Endothelial cell of umbilical vein (primary cell): ENCODE measurements at regions not wholly inside any gene's neighbourhood (a gene's known extent, or its start where the extent isn't known, plus 50 kb on each side); places are given as distances from the start of the nearest gene placed in this dataset.

ENCODE experiments used
- BruUV-seq: library from RNA; stranded (reverse); fragments of 400-500 nt; replicated peaks from 2 replicates; lab custom pipeline; 2021; lab: Mats Ljungman, UMichigan
- CTCF ChIA-PET: fragments of 300-600, 350-600 bp; sonication (Branson Sonifier 250); formaldehyde crosslinking; loops from one replicate; lab custom pipeline; 2021; ENCODE audit warnings: antibody characterized with exemption, inconsistent platforms; lab: Charles Lee
- POLR2A ChIA-PET: fragments of 300-600, 350-600 bp; sonication (Branson Sonifier 250); formaldehyde crosslinking; loops from one replicate; lab custom pipeline; 2021; ENCODE audit warnings: antibody characterized with exemption, inconsistent platforms; lab: Charles Lee
- DNase-seq: peaks from one replicate; pipeline ENCODE4 v3.0.0-alpha.2; 2011; ENCODE audit warnings: low read depth, low spot score
- FAIRE-seq: peaks from 2 replicates; lab custom pipeline; 2011; peaks lifted over from hg19 to GRCh38; lab: Jason Lieb, UNC
- H2AFZ ChIP-seq: 2 replicates; pipeline ENCODE4 v1.6.0; 2012; ENCODE audit warnings: low read depth, low read length, control low read depth, inconsistent platforms
- H3K27ac ChIP-seq: 2 replicates; pipeline ENCODE4 v1.5.1; 2011; ENCODE audit warnings: low read depth, mild to moderate bottlenecking, control low read depth, low read length, moderate library complexity; ENCODE audit not compliant: insufficient read depth
- H3K27me3 ChIP-seq, 2 experiments: 2 replicates each; pipeline versions ENCODE4 v1.6.0 to v1.6.1; 2011; ENCODE audit warnings: low read length in 2 of 2, mixed read lengths in 1 of 2; ENCODE audit not compliant: control insufficient read depth in 2 of 2, insufficient read depth in 2 of 2
- H3K36me3 ChIP-seq, 2 experiments: 2 replicates in 1 of 2; 3 replicates in 1 of 2; pipeline ENCODE4 v1.5.1; 2011; ENCODE audit warnings: low read length in 2 of 2, mild to moderate bottlenecking in 1 of 2, moderate library complexity in 1 of 2; ENCODE audit not compliant: control insufficient read depth in 2 of 2, insufficient read depth in 2 of 2; ENCODE audit errors: extremely low read depth in 1 of 2
- H3K4me1 ChIP-seq: 3 replicates; pipeline ENCODE4 v1.5.1; 2011; ENCODE audit warnings: mild to moderate bottlenecking, low read length; ENCODE audit not compliant: control insufficient read depth, insufficient read depth; ENCODE audit errors: extremely low read depth
- H3K4me2 ChIP-seq: 2 replicates; pipeline ENCODE4 v1.6.1; 2011; ENCODE audit warnings: low read length, control low read depth, mixed read lengths; ENCODE audit not compliant: insufficient read depth
- H3K4me3 ChIP-seq, 3 experiments: fragments of 200-600 bp in 1 of 3; sonication (generic), shearing (Covaris generic) in 1 of 3; replicated peaks in 1 of 3; 2 replicates each; pipeline ENCODE4 v1.5.1; 2011 to 2016; ENCODE audit warnings: control low read depth in 3 of 3, low read length in 3 of 3, mild to moderate bottlenecking in 2 of 3, inconsistent platforms in 1 of 3, low read depth in 1 of 3, moderate library complexity in 1 of 3; ENCODE audit not compliant: insufficient read depth in 1 of 3
- H3K79me2 ChIP-seq: 2 replicates; pipeline ENCODE4 v1.6.0; 2012; ENCODE audit warnings: low read length, inconsistent platforms; ENCODE audit not compliant: control insufficient read depth, insufficient read depth
- H3K9ac ChIP-seq: replicated peaks from 2 replicates; pipeline ENCODE3; 2011; ENCODE audit warnings: low read length, control low read depth; ENCODE audit not compliant: insufficient read depth; ENCODE audit errors: extremely low read depth
- H3K9me1 ChIP-seq: replicated peaks from 3 replicates; pipeline ENCODE4 v1.6.0; 2011; ENCODE audit warnings: mild to moderate bottlenecking, low read length; ENCODE audit not compliant: control insufficient read depth, insufficient read depth; ENCODE audit errors: extremely low read depth
- H3K9me3 ChIP-seq: replicated peaks from 2 replicates; pipeline ENCODE4 v1.5.1; 2012; ENCODE audit warnings: low read length, inconsistent platforms; ENCODE audit not compliant: control insufficient read depth, insufficient read depth
- H4K20me1 ChIP-seq: replicated peaks from 2 replicates; pipeline ENCODE3; 2011; ENCODE audit warnings: mild to moderate bottlenecking, low read length; ENCODE audit not compliant: control insufficient read depth, insufficient read depth; ENCODE audit errors: extremely low read depth
- EZH2 ChIP-seq: IDR thresholded peaks from 2 replicates; pipeline ENCODE4 v1.6.1; 2012; ENCODE audit warnings: borderline replicate concordance, low read depth, mild to moderate bottlenecking, moderate library complexity, low read length, inconsistent platforms; ENCODE audit not compliant: severe bottlenecking
- FOS ChIP-seq: IDR thresholded peaks from 2 replicates; pipeline ENCODE4 v1.6.1; 2011; ENCODE audit warnings: mild to moderate bottlenecking, low read length, moderate library complexity, borderline replicate concordance; ENCODE audit not compliant: insufficient read depth
- GATA2 ChIP-seq: IDR thresholded peaks from 2 replicates; pipeline ENCODE4 v1.7.0; 2011; ENCODE audit warnings: low read depth, mild to moderate bottlenecking, moderate library complexity, mixed read lengths, low read length; ENCODE audit not compliant: insufficient read length, insufficient read depth
- JUN ChIP-seq: IDR thresholded peaks from 2 replicates; pipeline ENCODE4 v1.6.1; 2011; ENCODE audit warnings: borderline replicate concordance, low read depth; ENCODE audit not compliant: insufficient read length, insufficient read depth
- MYC ChIP-seq: IDR thresholded peaks from one replicate; pipeline ENCODE4 v1.6.1; 2011; ENCODE audit warnings: mild to moderate bottlenecking, low read depth, low read length
- POLR2A ChIP-seq: IDR thresholded peaks from 2 replicates; pipeline ENCODE4 v1.6.1; 2012; ENCODE audit warnings: low read depth, mild to moderate bottlenecking, control low read depth, low read length
- POLR2AphosphoS5 ChIP-seq: IDR thresholded peaks from 2 replicates; pipeline ENCODE4 v1.6.1; 2012; ENCODE audit warnings: low read depth, mild to moderate bottlenecking, control low read depth, low read length, moderate library complexity; ENCODE audit not compliant: insufficient read depth
- dilution Hi-C: fragments of 300-500 bp; cut with MboI; formaldehyde crosslinking; loops from one replicate; pipeline ENCODE4 v1.15.0; 2019; ENCODE audit warnings: low sequenced_read_pairs; ENCODE audit not compliant: extremely low pct_ligation_motif_present
- intact Hi-C: fragments of 100-400 bp; cut with micrococcal nuclease; formaldehyde crosslinking; loops from one replicate; pipeline ENCODE4 v1.10.0; 2022
- TF ChIP-seq, protein P1 (sequence below), 2 donors: IDR thresholded peaks; 1 replicate in 1 of 2; 2 replicates in 1 of 2; pipeline ENCODE4 v1.5.1; 2011; ENCODE audit warnings: low read length in 2 of 2, mild to moderate bottlenecking in 2 of 2, moderate library complexity in 2 of 2, control low read depth in 1 of 2, inconsistent platforms in 1 of 2, low read depth in 1 of 2; ENCODE audit not compliant: insufficient read depth in 1 of 2; ENCODE audit errors: extremely low read depth in 1 of 2
- TF ChIP-seq, protein P2 (sequence below): IDR thresholded peaks from 2 replicates; pipeline ENCODE4 v1.6.1; 2011; ENCODE audit not compliant: insufficient read depth, insufficient read length

DNA sequence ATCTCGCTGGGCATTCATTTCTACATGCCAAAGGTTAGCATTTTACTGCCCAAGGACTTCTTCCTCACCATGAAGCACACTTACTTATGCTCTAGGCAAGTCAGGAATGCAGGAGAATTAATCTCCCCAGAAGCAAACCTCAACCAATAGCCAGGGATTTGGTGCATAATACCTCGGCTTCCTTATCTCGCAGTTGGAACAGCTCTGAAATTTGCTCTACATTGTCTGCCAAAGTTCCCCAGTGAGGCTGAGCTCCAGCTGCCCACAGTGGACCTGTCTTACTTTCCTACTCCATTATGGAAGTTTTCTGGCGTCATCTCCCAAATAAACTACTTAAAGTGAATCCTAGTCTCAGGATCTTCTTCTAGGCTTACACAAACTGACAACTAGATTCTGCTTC is 57.6 kb upstream of the PPM1J start:
- Histone ChIP-seq H2AFZ (no peak overlapping the region), H3K36me3 (no peaks in the 10 kb centered on the region), H4K20me1 (no peaks in the 10 kb centered on the region), H3K79me2 (no peaks in the 10 kb centered on the region), H3K4me1 (no peaks in the 10 kb centered on the region), H3K9me1 (no peaks in the 10 kb centered on the region), H3K27ac (no peak overlapping the region), H3K4me2 (no peak overlapping the region), H3K27me3 (peaks cover 3 to 4% of the 10 kb centered on the region in 2 experiments), H3K4me3 (no peak overlapping the region), H3K9ac (no peak overlapping the region), H3K9me3 (no peaks in the 10 kb centered on the region)
- POLR2A ChIA-PET: no interaction called here
- DNase-seq (no peak), FAIRE-seq (no peak)
- intact Hi-C loops (no loop called here), dilution Hi-C loops (no loop called here)
- TF ChIP-seq FOS: no peak
- TF ChIP-seq, protein P1, sequence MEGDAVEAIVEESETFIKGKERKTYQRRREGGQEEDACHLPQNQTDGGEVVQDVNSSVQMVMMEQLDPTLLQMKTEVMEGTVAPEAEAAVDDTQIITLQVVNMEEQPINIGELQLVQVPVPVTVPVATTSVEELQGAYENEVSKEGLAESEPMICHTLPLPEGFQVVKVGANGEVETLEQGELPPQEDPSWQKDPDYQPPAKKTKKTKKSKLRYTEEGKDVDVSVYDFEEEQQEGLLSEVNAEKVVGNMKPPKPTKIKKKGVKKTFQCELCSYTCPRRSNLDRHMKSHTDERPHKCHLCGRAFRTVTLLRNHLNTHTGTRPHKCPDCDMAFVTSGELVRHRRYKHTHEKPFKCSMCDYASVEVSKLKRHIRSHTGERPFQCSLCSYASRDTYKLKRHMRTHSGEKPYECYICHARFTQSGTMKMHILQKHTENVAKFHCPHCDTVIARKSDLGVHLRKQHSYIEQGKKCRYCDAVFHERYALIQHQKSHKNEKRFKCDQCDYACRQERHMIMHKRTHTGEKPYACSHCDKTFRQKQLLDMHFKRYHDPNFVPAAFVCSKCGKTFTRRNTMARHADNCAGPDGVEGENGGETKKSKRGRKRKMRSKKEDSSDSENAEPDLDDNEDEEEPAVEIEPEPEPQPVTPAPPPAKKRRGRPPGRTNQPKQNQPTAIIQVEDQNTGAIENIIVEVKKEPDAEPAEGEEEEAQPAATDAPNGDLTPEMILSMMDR (IDR thresholded peaks at IDR 0.05; ENCODE audit: extremely low read depth in 1 of 2, insufficient read depth in 1 of 2, low read depth in 1 of 2, low read length in 2 of 2): no peak
- CTCF ChIA-PET: no interaction called here
- BruUV-seq: no TSS peak

DNA sequence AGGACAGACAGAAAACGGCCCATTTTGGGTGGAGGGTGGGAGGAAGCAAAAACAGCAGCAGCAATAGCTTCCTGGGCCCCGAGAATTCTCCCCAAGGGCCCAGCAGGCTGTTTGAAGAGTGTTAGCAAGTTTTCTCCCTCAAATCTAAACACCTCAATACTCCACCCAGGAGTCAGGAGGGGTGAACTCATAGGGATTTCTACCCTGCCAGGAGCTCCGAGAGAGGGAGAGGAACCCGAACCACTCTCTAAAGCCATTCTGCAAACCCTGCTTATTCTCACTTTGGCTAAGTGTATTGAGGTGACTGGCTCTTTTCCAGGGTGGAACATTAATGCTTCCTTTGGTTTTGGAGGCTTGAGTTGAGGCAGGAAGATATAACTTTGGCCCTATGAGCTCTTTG is 55.6 kb upstream of the PPM1J start:
- no peaks in the 10 kb centered on the region for H3K36me3 ChIP-seq
- H3K9ac ChIP-seq: no peak overlapping the region
- H3K9me1 ChIP-seq: no peaks in the 10 kb centered on the region
- TF ChIP-seq JUN (no peak), MYC (no peak), EZH2 (no peak), GATA2 (no peak), POLR2AphosphoS5 (no peak), POLR2A (no peak), FOS (no peak)
- TF ChIP-seq, protein P2, sequence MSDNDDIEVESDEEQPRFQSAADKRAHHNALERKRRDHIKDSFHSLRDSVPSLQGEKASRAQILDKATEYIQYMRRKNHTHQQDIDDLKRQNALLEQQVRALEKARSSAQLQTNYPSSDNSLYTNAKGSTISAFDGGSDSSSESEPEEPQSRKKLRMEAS: no peak
- TF ChIP-seq, protein P1 (IDR thresholded peaks at IDR 0.05; ENCODE audit: extremely low read depth in 1 of 2, insufficient read depth in 1 of 2, low read depth in 1 of 2, low read length in 2 of 2): no peak
- no peaks in the 10 kb centered on the region for H3K79me2 ChIP-seq
- no TSS peak for BruUV-seq
- no peaks in the 10 kb centered on the region for H4K20me1 ChIP-seq
- H3K27me3 ChIP-seq: peaks cover 0 to 4% of the 10 kb centered on the region in 2 experiments
- intact Hi-C loops (no loop called here), dilution Hi-C loops (no loop called here)
- no peak for DNase-seq
- no peak overlapping the region for H3K4me3 ChIP-seq
- H3K9me3 ChIP-seq: no peaks in the 10 kb centered on the region
- no peak for FAIRE-seq
- CTCF ChIA-PET: interaction anchor here (0.9 to 1.2 kb wide), 2 partner anchors 8 to 54 kb away, joined by 3 to 4 read pairs; no protein-coding TSS in a partner anchor
- no peaks in the 10 kb centered on the region for H3K4me1 ChIP-seq
- no peak overlapping the region for H3K27ac ChIP-seq
- H2AFZ ChIP-seq: no peak overlapping the region
- no peak overlapping the region for H3K4me2 ChIP-seq
- POLR2A ChIA-PET: no interaction called here
